GM12892 (cell line): ENCODE measurements at regions not wholly inside any gene's neighbourhood (a gene's known extent, or its start where the extent isn't known, plus 50 kb on each side); places are given as distances from the start of the nearest gene placed in this dataset.

Source experiments
- POLR2A ChIP-seq: IDR thresholded peaks from 2 replicates; pipeline ENCODE4 v1.6.1; 2011; ENCODE audit warnings: low read depth, low read length, control low read depth
- POLR2AphosphoS5 ChIP-seq: IDR thresholded peaks from 2 replicates; pipeline ENCODE4 v1.6.1; 2011; ENCODE audit warnings: low read depth, low read length, control low read depth
- TAF1 ChIP-seq: IDR thresholded peaks from 2 replicates; pipeline ENCODE4 v1.6.1; 2011; ENCODE audit warnings: low read depth, mild to moderate bottlenecking, control low read depth, low read length, borderline replicate concordance

GRCh38 chr10:131451407-131452015 is 140.0 kb upstream of the TCERG1L start:
- TF ChIP-seq POLR2A (no peak), TAF1 (no peak), POLR2AphosphoS5 (no peak)
